Kidney glomerular epithelial cell (primary cell): ENCODE measurements at regions not wholly inside any gene's neighbourhood (a gene's known extent, or its start where the extent isn't known, plus 50 kb on each side); places are given as distances from the start of the nearest gene placed in this dataset.
"Not testable (repeated sequence)": the region's sequence is repeated elsewhere in the genome, so short reads cannot be mapped to it uniquely, and the experiment has no call there.

ENCODE experiments used
- DNase-seq: peaks from one replicate; lab custom pipeline; 2025; lab: John Stamatoyannopoulos, UW

DNA sequence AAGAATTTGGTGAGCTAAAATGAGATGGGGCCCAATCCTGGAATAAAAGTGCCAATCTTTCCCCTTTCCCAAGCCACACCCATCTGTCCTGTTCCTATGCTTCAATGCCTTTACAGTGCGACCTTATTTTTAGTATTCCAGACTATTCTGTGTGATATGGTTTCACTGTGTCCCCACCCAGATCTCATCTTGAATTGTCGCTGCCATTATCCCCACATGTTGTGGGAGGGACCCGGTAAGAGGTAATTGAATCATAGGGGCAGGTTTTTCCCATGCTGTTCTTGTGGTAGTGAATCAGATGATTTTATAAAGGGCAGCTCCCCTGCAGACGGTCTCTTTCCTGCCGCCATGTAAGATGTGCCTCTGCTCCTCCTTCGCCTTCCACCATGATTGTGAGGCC lies 129.3 kb upstream of the KIF26B start:
- no peak for DNase-seq

DNA sequence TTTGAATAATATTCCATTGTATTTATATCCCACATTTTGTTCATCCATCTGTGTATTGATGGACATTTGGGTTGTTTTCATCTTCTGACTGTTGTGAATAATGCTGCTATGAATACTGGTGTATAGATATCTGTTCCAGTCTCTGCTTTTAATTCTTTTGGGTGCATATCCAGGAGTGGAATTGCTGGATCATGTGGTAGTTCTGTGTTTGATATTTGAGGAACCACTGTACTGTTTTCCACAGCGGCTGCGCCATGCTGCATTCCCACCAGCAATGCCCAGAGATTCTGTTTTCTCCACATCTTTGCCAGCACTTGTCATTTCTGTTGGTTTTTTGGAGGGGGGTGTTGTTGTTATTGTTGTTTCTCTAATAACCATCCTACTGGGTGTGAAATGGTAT lies 131.6 kb upstream of the KIF26B start:
- no peak for DNase-seq

DNA sequence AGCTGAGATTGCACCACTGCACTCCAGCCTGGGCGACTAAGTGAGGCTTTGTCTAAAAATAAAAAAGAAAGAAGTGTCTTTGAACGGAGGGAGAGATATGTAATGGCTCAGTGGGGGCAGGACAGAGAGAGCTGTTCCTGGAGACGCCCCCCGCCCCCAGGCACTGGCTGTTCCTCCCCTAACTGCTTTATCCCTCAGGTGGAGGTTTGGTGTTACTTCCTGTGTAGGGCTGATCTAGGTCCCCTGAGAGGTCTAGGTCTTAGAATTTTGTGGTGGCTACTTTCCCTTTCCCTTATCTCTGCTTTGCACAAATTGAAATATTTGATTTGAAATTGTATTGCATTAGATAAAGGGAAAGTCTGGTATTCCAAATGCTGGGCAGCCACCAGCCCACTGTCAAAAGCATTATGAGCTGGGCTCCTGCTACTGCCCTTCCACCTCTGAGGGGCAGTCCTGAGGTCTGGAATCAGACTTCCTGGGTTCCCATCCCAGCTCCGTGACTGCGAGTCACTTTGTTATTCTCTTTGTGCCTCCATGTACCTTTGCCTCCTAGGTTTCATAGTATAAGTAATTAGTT lies 134.8 kb upstream of the KIF26B start:
- no peak for DNase-seq

- DNase-seq, result no peak
Observed at GRCh38 chr1:245016700-245017099, 138.1 kb upstream of the KIF26B start.

GRCh38 chr1:245015031-245015430 lies 139.8 kb upstream of the KIF26B start:
- no peak for DNase-seq

- no peak for DNase-seq
Observed at GRCh38 chr1:245014247-245015029, 140.3 kb upstream of the KIF26B start.

DNA sequence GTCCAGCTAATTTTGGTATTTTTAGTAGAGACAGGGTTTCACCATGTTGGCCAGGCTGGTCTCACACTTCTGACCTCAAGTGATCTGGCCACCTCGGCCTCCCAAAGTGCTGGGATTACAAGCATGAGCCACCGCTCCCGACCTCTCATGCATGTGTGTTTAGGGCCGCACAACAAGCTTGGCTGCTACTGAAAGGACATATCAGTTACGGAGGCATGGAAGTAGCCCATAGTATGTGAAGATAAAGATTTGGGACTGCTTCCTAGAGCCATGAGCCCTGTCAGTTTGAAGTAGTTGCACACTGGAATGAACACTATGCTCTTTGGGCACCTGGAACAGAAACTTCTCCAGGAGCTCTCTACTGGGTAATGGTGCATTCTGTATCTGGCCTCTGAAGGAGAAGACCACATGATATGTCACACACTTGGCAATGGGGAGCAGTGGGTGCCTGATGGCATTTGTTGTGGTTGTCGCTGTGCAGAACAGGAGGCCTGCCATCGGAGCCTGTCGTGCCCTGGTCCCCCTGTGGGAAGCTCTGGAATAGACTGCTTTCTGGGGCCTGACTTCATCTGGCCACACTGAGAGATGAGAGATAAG lies 144.7 kb upstream of the KIF26B start:
- DNase-seq, result no peak

GRCh38 chr1:245008761-245009160 lies 144.4 kb upstream of the HNRNPU start:
- DNase-seq, result no peak

DNA sequence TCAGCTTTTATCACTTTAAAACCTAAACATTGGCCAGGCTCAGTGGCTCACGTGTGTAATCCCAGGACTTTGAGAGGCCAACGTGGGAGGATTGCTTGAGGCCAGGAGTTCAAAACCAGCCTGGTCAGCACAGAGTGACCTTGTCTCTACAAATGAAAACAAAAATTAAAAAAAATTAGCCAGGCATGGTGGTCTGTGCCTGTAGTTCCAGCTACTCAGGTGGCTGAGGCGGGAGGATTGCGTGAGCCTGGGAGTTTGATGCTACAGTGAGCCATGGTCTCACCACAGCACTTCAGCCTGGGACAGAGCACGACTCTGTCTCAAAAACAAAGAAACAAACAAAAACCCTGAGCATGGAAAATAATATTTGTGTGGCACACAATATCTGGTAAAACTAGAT lies 143.5 kb upstream of the HNRNPU start:
- DNase-seq, result no peak

- DNase-seq, result no peak
Observed at GRCh38 chr1:245003246-245003645, 138.9 kb upstream of the HNRNPU start.

GRCh38 chr1:245001252-245001651 lies 136.9 kb upstream of the HNRNPU start:
- DNase-seq, result no peak

DNA sequence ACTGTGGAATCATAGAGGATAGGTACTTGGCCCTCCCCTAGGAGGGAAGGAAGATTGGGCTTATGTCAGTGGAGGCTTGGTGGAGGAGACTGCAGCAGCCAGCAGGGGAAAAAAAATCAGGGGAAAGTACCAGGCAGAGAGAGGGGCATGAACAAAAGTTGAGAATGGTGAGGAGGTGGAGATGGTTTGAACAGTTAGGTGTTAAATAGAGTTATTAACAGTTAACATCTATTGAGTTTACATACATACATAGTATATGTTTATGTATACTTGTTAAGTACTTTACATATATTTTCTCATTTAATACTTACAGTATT lies 136.5 kb upstream of the HNRNPU start:
- DNase-seq, result no peak

DNA sequence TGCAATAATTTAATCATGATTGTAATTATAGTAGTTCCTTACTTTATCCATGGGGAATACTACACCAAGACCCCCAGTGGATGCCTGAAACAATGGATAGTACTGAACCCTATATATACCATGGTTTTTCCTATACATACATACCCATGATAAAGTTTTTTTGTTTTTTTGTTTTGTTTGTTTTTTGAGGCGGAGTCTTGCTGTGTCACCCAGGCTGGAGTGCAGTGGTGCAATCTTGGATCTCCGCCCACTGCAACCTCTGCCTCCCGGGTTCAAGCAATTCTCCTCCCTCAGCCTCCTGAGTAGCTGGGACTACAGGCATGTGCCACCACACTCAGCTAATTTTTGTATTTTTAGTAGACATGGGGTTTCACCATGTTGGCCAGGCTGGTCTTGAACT lies 135.3 kb upstream of the HNRNPU start:
- not testable (repeated sequence) for DNase-seq

DNA sequence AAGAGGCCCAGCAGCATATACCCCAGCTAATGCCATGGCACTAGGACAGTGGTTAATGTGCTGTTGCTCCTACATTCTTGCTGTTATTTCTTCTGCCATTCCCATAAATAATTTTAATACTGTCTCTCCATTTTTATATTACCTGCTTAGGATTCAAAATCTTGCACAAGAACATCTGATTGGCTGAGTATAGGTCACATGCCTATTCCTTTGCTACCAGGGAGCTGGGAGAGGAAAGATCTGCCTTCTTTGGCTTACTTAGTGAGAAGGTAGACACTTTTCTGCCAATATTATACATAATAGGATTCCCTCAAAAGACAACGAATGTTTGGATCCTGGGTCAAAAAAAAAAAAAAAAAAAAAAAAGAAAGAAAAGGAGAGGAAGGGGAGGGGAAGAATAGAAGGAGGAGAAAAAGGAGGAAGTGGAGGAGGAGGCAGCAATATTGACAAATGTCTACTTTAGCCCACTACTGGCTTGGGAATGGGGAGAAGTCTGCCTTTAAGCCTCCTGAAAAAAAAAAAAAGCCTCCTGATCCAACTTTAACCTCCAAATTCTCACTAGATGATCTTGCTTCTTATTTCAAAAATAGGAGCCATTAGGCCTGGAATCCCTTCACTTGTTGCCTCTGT lies 134.5 kb upstream of the HNRNPU start:
- no peak for DNase-seq

DNA sequence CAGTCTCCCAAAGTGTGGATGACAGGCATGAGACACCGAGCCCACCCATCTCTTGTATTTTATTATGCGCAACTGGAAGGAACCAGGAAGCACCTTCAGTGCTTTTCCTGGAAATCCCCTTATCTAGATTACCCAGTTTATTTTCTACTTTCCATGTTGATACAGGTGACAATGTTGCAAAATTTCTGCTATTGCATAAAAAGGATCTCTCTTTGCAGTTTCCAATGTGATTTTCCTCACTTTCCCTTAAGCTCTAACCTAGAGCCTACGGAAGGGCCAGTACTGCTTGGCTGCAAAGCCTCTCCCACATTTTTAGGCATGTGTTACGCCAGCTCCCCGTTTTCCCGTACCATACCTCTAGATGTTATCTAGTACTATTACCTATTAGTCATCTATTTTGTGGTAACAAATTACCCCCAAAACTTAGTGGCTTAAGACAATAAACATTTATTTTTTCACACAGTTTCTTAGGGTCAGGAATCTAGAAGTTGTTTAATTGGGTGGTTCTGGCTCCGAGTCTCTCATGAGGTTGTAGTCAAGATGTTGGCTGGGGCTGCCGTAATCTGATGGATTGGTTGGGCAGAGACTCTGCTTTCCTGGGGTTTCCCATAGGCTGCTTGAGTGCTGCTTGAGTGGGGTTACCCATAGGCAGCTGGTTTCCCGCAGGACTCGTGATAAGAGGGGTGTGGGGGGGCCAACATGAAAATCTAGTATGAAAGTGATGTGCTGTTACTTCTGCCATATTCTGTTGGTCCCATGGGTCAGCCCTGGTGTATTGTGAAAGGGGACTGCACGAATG lies 131.5 kb upstream of the HNRNPU start:
- DNase-seq, result no peak

DNA sequence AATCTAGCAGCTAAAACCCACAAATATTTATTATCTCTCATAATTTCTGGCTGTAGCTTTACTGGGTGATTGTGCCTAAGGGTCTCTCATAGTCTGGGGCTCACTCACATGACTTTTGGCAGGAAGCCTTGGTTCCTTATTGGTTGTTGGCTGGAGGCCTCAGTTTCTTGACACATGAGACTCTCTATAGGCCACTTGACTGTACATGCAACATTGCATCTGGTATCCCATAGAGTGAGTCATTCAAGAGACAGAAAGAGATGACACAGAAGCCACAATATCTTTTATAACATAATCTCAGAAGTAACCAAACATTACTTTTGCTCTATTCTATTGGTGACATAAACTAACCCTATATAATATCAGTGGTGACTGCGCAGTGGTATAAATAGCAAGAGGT lies 128.5 kb upstream of the HNRNPU start:
- DNase-seq, result no peak

DNA sequence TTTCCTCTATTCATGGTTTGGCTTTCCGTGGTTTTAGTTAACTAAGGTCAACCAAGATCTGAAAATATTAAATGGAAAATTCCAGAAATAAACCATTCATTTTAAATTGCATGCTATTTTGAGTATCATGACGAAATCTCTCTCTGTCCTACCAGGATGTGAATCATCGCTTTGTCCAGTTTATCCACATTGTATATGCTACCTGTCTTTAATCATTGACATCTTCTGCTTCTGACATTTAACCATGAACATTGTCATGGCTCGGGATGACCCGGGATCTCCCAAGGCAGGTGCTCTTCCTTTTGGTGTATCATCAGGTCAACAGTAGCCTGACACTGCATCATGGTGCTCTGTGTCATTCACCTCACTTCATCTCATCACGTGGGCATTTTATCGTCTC lies 125.5 kb upstream of the HNRNPU start:
- DNase-seq, result peak; percentile 26

- DNase-seq, result no peak
Observed at GRCh38 chr1:244988521-244988920, 124.2 kb upstream of the HNRNPU start.

GRCh38 chr1:244980605-244981004 lies 116.3 kb upstream of the HNRNPU start:
- no peak for DNase-seq

- no peak for DNase-seq
Observed at GRCh38 chr1:244974550-244974949, 110.2 kb upstream of the HNRNPU start.

- DNase-seq, result no peak
Observed at GRCh38 chr1:244974106-244974505, 109.8 kb upstream of the HNRNPU start.

- no peak for DNase-seq
Observed at GRCh38 chr1:244971552-244972216, 107.3 kb upstream of the HNRNPU start.
